Stomach (tissue), 4 donors: ENCODE measurements at regions not wholly inside any gene's neighbourhood (a gene's known extent, or its start where the extent isn't known, plus 50 kb on each side); places are given as distances from the start of the nearest gene placed in this dataset.

ENCODE experiments used
- POLR2AphosphoS5 ChIP-seq, 3 donors: sonication (generic); formaldehyde crosslinking; IDR thresholded peaks; one replicate each; pipeline ENCODE4 v1.6.1; 2016; ENCODE audit warnings: antibody characterized with exemption in 3 of 3
- TF ChIP-seq, protein P1 (sequence below), 7 experiments: fragments of 450-650 bp in 4 of 7; fragments of 200-600 bp in 3 of 7; sonication (generic) in 3 of 7; IDR thresholded peaks; one replicate each; pipeline ENCODE4 v1.5.1; 2016 to 2019; ENCODE audit warnings: antibody characterized with exemption in 7 of 7, control low read depth in 2 of 7, mild to moderate bottlenecking in 1 of 7

DNA sequence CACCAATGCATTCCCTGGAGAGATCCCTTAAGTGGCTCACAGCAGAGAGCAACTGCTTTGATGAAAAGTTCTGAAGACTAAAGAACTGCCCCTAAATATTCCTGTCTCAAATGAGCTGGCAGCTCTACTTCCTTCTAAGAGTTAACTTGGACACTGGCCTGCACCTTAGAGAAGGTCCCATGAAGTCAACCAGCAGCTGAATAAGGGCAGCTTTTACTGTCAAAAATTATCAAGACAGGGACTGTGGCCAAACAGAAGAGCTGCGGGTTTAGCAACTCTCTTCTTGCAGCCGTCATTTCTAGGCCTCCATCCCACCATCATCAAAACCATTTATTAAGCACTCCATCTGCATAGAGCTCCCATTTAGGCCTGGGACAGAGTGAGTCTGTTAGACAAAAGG lies 491.1 kb upstream of the TSHZ3 start:
- TF ChIP-seq, protein P1, sequence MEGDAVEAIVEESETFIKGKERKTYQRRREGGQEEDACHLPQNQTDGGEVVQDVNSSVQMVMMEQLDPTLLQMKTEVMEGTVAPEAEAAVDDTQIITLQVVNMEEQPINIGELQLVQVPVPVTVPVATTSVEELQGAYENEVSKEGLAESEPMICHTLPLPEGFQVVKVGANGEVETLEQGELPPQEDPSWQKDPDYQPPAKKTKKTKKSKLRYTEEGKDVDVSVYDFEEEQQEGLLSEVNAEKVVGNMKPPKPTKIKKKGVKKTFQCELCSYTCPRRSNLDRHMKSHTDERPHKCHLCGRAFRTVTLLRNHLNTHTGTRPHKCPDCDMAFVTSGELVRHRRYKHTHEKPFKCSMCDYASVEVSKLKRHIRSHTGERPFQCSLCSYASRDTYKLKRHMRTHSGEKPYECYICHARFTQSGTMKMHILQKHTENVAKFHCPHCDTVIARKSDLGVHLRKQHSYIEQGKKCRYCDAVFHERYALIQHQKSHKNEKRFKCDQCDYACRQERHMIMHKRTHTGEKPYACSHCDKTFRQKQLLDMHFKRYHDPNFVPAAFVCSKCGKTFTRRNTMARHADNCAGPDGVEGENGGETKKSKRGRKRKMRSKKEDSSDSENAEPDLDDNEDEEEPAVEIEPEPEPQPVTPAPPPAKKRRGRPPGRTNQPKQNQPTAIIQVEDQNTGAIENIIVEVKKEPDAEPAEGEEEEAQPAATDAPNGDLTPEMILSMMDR (IDR thresholded peaks at IDR 0.05), result no peak
- TF ChIP-seq POLR2AphosphoS5 (IDR thresholded peaks at IDR 0.05), result no peak
